IMR-90 (cell line): ENCODE measurements at regions not wholly inside any gene's neighbourhood (a gene's known extent, or its start where the extent isn't known, plus 50 kb on each side); places are given as distances from the start of the nearest gene placed in this dataset.

Experiments used
- BHLHE40 ChIP-seq: fragments of 150-350 bp; IDR thresholded peaks from 2 replicates; pipeline ENCODE4 v1.6.1; 2016; ENCODE audit warnings: mild to moderate bottlenecking, low read depth, low read length
- CEBPB ChIP-seq: IDR thresholded peaks from 2 replicates; pipeline ENCODE4 v1.6.1; 2012; ENCODE audit warnings: low read depth, low read length, improper control_type of control experiment
- CHD1 ChIP-seq: IDR thresholded peaks from 2 replicates; pipeline ENCODE4 v1.6.1; 2012; ENCODE audit warnings: low read depth, low read length, improper control_type of control experiment
- CTCF ChIP-seq: conservative IDR thresholded peaks from 2 replicates; pipeline ENCODE4 v1.5.1; 2012; ENCODE audit warnings: mild to moderate bottlenecking, low read depth, low read length, improper control_type of control experiment
- MAFK ChIP-seq: IDR thresholded peaks from 2 replicates; pipeline ENCODE4 v1.6.1; 2012; ENCODE audit warnings: low read depth, low read length, improper control_type of control experiment
- MAZ ChIP-seq: IDR thresholded peaks from 2 replicates; pipeline ENCODE4 v1.6.1; 2012; ENCODE audit warnings: low read depth, mild to moderate bottlenecking, low read length, improper control_type of control experiment, moderate library complexity, borderline replicate concordance
- MXI1 ChIP-seq: IDR thresholded peaks from 2 replicates; pipeline ENCODE4 v1.6.1; 2012; ENCODE audit warnings: low read depth, mild to moderate bottlenecking, low read length, moderate library complexity, borderline replicate concordance
- POLR2A ChIP-seq: IDR thresholded peaks from 2 replicates; pipeline ENCODE4 v1.6.1; 2012; ENCODE audit warnings: mild to moderate bottlenecking, low read depth, low read length
- RAD21 ChIP-seq: IDR thresholded peaks from 2 replicates; pipeline ENCODE4 v1.6.1; 2012; ENCODE audit warnings: low read length, improper control_type of control experiment
- RCOR1 ChIP-seq: IDR thresholded peaks from 2 replicates; pipeline ENCODE4 v1.6.1; 2012; ENCODE audit warnings: mild to moderate bottlenecking, low read length, improper control_type of control experiment; ENCODE audit not compliant: insufficient replicate concordance
- USF2 ChIP-seq: fragments of 150-350 bp; IDR thresholded peaks from 2 replicates; pipeline ENCODE4 v1.6.1; 2017; ENCODE audit warnings: mild to moderate bottlenecking, antibody characterized with exemption, low read length, low read depth

GRCh38 chr20:24118034-24118433 is 129.5 kb upstream of the GGTLC1 start:
- TF ChIP-seq CEBPB (no peak), CTCF (no peak), USF2 (no peak), POLR2A (no peak), CHD1 (no peak), RCOR1 (no peak), MAFK (no peak), MAZ (no peak), MXI1 (no peak), RAD21 (no peak), BHLHE40 (no peak)
